Astrocyte (in vitro differentiated cells and primary cell): ENCODE measurements at regions not wholly inside any gene's neighbourhood (a gene's known extent, or its start where the extent isn't known, plus 50 kb on each side); places are given as distances from the start of the nearest gene placed in this dataset.

ENCODE experiments used
- DNase-seq: peaks from one replicate; pipeline ENCODE4 v3.0.0-alpha.2; 2010; ENCODE audit warnings: low read depth
- FAIRE-seq: peaks from 2 replicates; lab custom pipeline; 2011; peaks lifted over from hg19 to GRCh38; lab: Jason Lieb, UNC
- H2AFZ ChIP-seq: 2 replicates; pipeline ENCODE4 v1.6.0; 2012; ENCODE audit warnings: low read depth, low read length, inconsistent platforms
- H3K27ac ChIP-seq: 2 replicates; pipeline ENCODE4 v1.5.1; 2011; ENCODE audit warnings: low read depth, low read length, inconsistent platforms
- H3K27me3 ChIP-seq: 2 replicates; pipeline ENCODE4 v1.6.0; 2011; ENCODE audit warnings: low read length, inconsistent platforms; ENCODE audit not compliant: insufficient read depth
- H3K36me3 ChIP-seq: 2 replicates; pipeline ENCODE4 v1.5.1; 2011; ENCODE audit warnings: low read length, inconsistent platforms; ENCODE audit not compliant: insufficient read depth
- H3K4me1 ChIP-seq: 2 replicates; pipeline ENCODE4 v1.5.1; 2011; ENCODE audit warnings: low read length, inconsistent platforms; ENCODE audit not compliant: insufficient read depth
- H3K4me2 ChIP-seq: 2 replicates; pipeline ENCODE4 v1.6.0; 2012; ENCODE audit warnings: low read length, inconsistent platforms
- H3K4me3 ChIP-seq: 2 replicates; pipeline ENCODE4 v1.5.1; 2011; ENCODE audit warnings: low read depth, mild to moderate bottlenecking, low read length, inconsistent platforms; ENCODE audit not compliant: insufficient read depth
- H3K79me2 ChIP-seq: 2 replicates; pipeline ENCODE4 v1.6.0; 2012; ENCODE audit warnings: mild to moderate bottlenecking, low read length, inconsistent platforms; ENCODE audit not compliant: insufficient read depth
- H3K9ac ChIP-seq: 2 replicates; pipeline ENCODE4 v1.6.0; 2012; ENCODE audit warnings: mild to moderate bottlenecking, low read length, inconsistent platforms
- H3K9me3 ChIP-seq: 2 replicates; pipeline ENCODE4 v1.5.1; 2012; ENCODE audit warnings: low read depth, mild to moderate bottlenecking, low read length, inconsistent platforms; ENCODE audit not compliant: insufficient read depth
- H4K20me1 ChIP-seq: 2 replicates; pipeline ENCODE4 v1.6.0; 2012; ENCODE audit warnings: low read length, inconsistent platforms; ENCODE audit not compliant: insufficient read depth
- H3K27ac Mint-ChIP-seq: one replicate; pipeline ENCODE4 v1.8.0; 2021; ENCODE audit warnings: mild to moderate bottlenecking, mixed read lengths; ENCODE audit not compliant: unreplicated experiment
- H3K27me3 Mint-ChIP-seq: one replicate; pipeline ENCODE4 v1.8.0; 2021; ENCODE audit warnings: low read depth, mixed read lengths; ENCODE audit not compliant: unreplicated experiment
- H3K36me3 Mint-ChIP-seq: one replicate; pipeline ENCODE4 v1.8.0; 2021; ENCODE audit warnings: low read depth, mixed read lengths; ENCODE audit not compliant: unreplicated experiment
- H3K4me1 Mint-ChIP-seq: one replicate; pipeline ENCODE4 v1.8.0; 2021; ENCODE audit warnings: low read depth, mixed read lengths; ENCODE audit not compliant: unreplicated experiment
- H3K4me3 Mint-ChIP-seq: one replicate; pipeline ENCODE4 v1.8.0; 2021; ENCODE audit warnings: mild to moderate bottlenecking, moderate library complexity, mixed read lengths; ENCODE audit not compliant: unreplicated experiment
- H3K9me3 Mint-ChIP-seq: one replicate; pipeline ENCODE4 v1.8.0; 2021; ENCODE audit warnings: mild to moderate bottlenecking, mixed read lengths; ENCODE audit not compliant: unreplicated experiment
- EZH2 ChIP-seq: IDR thresholded peaks from 2 replicates; pipeline ENCODE4 v1.6.1; 2012; ENCODE audit warnings: mild to moderate bottlenecking, low read length, inconsistent platforms; ENCODE audit not compliant: insufficient read depth

DNA sequence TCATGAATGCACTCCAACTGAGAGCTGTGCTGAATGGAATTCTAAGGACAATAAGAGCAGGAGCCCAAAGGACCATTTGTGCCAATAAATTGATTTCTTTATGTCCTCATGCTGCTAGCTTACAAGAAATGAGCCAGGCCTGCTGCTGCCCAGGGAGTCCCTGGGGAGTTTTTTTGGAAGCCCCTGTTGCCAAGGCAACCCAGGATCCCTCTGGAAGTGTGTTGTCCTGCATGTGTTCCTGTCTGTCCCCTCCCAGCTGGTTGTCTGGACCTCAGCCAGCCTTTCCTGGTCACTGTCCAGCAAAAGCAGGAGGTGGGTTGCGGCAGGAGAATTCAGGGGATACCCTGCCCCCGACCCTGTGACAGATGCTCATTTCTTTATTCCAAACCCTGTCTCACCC lies 51.0 kb upstream of the GPRC5B start:
- Histone ChIP-seq H3K79me2 (no peaks in the 10 kb centered on the region), H3K4me3 (no peak overlapping the region), H3K27ac (no peak overlapping the region), H3K27me3 (no peaks in the 10 kb centered on the region), H3K9me3 (no peaks in the 10 kb centered on the region), H4K20me1 (no peaks in the 10 kb centered on the region), H3K4me1 (no peaks in the 10 kb centered on the region), H2AFZ (no peak overlapping the region), H3K4me2 (no peak overlapping the region), H3K36me3 (no peaks in the 10 kb centered on the region), H3K9ac (no peak overlapping the region)
- FAIRE-seq, result no peak
- no peak for DNase-seq
- peaks cover 5% of the 10 kb centered on the region for H3K27me3 Mint-ChIP-seq
- H3K4me1 Mint-ChIP-seq, result no peaks in the 10 kb centered on the region
- no peaks in the 10 kb centered on the region for H3K36me3 Mint-ChIP-seq
- TF ChIP-seq EZH2, result no peak
- peaks cover 2% of the 10 kb centered on the region for H3K9me3 Mint-ChIP-seq
- H3K4me3 Mint-ChIP-seq, result no peak overlapping the region
- H3K27ac Mint-ChIP-seq, result no peak overlapping the region
